GM12865 (cell line): ENCODE measurements at regions not wholly inside any gene's neighbourhood (a gene's known extent, or its start where the extent isn't known, plus 50 kb on each side); places are given as distances from the start of the nearest gene placed in this dataset.

ENCODE experiments used
- DNase-seq: peaks from one replicate; pipeline ENCODE4 v3.0.0; 2010; ENCODE audit warnings: low read depth
- H3K4me3 ChIP-seq: 2 replicates; pipeline ENCODE4 v1.5.1; 2011; ENCODE audit warnings: mild to moderate bottlenecking, low read depth, low read length, control low read depth
- CTCF ChIP-seq: IDR thresholded peaks from 2 replicates; pipeline ENCODE4 v1.5.1; 2011; ENCODE audit warnings: low read length, control low read depth, low read depth, inconsistent platforms; ENCODE audit not compliant: insufficient read depth; ENCODE audit errors: missing control alignments

GRCh38 chr20:48395816-48396546 is 431.8 kb downstream of the PREX1 start:
- no peak overlapping the region for H3K4me3 ChIP-seq
- no peak for DNase-seq
- no peak for TF ChIP-seq CTCF

- TF ChIP-seq CTCF, result no peak
- H3K4me3 ChIP-seq, result no peak overlapping the region
- no peak for DNase-seq
Measured at GRCh38 chr20:48394415-48395081, 433.3 kb downstream of the PREX1 start.

- no peak overlapping the region for H3K4me3 ChIP-seq
- TF ChIP-seq CTCF, result no peak
- DNase-seq, result no peak
Measured at GRCh38 chr20:48393737-48394314, 434.0 kb downstream of the PREX1 start.

- DNase-seq, result no peak
- no peak for TF ChIP-seq CTCF
- H3K4me3 ChIP-seq, result no peak overlapping the region
Measured at GRCh38 chr20:48393311-48393685, 434.5 kb downstream of the PREX1 start.

- H3K4me3 ChIP-seq, result no peak overlapping the region
- no peak for TF ChIP-seq CTCF
- no peak for DNase-seq
Measured at GRCh38 chr20:48392407-48393310, 435.1 kb downstream of the PREX1 start.

GRCh38 chr20:48390981-48391380 is 436.8 kb downstream of the PREX1 start:
- no peak for DNase-seq
- TF ChIP-seq CTCF, result no peak
- H3K4me3 ChIP-seq, result no peak overlapping the region
